Peyer's patch (tissue), 4 donors: ENCODE measurements at regions not wholly inside any gene's neighbourhood (a gene's known extent, or its start where the extent isn't known, plus 50 kb on each side); places are given as distances from the start of the nearest gene placed in this dataset.

Experiments
- POLR2A ChIP-seq, 2 donors: fragments of 450-650 bp; IDR thresholded peaks; one replicate each; pipeline ENCODE4 v1.5.1; 2017; ENCODE audit warnings: antibody characterized with exemption in 2 of 2, mild to moderate bottlenecking in 2 of 2, moderate library complexity in 2 of 2
- TF ChIP-seq, protein P1 (sequence below), 6 experiments: fragments of 450-650 bp in 4 of 6; fragments of 200-600 bp in 2 of 6; sonication (generic) in 1 of 6; IDR thresholded peaks; one replicate each; pipeline ENCODE4 v1.5.1; 2017 to 2019; ENCODE audit warnings: antibody characterized with exemption in 6 of 6, mild to moderate bottlenecking in 3 of 6, moderate library complexity in 1 of 6

DNA sequence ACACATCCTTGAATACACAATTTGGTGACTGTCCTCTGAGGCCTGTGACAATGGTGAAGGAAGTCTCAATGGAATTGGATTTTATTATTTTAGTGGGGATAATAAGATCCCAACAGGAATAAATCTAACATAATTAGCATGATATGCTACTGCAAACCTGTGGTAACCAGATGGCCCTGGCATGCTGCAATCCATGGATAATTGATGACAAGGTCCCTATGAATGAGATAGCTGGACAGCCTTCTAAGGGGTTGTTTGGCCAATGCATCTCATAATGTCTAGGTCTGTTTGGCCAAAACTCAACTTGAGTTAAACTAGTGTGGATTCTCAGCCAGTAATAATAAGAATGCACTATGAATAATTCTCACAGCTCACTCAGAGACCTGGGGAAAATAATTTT is 145.3 kb upstream of the GALNTL6 start:
- TF ChIP-seq, protein P1, sequence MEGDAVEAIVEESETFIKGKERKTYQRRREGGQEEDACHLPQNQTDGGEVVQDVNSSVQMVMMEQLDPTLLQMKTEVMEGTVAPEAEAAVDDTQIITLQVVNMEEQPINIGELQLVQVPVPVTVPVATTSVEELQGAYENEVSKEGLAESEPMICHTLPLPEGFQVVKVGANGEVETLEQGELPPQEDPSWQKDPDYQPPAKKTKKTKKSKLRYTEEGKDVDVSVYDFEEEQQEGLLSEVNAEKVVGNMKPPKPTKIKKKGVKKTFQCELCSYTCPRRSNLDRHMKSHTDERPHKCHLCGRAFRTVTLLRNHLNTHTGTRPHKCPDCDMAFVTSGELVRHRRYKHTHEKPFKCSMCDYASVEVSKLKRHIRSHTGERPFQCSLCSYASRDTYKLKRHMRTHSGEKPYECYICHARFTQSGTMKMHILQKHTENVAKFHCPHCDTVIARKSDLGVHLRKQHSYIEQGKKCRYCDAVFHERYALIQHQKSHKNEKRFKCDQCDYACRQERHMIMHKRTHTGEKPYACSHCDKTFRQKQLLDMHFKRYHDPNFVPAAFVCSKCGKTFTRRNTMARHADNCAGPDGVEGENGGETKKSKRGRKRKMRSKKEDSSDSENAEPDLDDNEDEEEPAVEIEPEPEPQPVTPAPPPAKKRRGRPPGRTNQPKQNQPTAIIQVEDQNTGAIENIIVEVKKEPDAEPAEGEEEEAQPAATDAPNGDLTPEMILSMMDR (IDR thresholded peaks at IDR 0.05) = no peak
- TF ChIP-seq POLR2A (IDR thresholded peaks at IDR 0.05) = no peak
